ENCODE measurements at regions not wholly inside any gene's neighbourhood (a gene's known extent, or its start where the extent isn't known, plus 50 kb on each side); places are given as distances from the start of the nearest gene placed in this dataset.

DNA sequence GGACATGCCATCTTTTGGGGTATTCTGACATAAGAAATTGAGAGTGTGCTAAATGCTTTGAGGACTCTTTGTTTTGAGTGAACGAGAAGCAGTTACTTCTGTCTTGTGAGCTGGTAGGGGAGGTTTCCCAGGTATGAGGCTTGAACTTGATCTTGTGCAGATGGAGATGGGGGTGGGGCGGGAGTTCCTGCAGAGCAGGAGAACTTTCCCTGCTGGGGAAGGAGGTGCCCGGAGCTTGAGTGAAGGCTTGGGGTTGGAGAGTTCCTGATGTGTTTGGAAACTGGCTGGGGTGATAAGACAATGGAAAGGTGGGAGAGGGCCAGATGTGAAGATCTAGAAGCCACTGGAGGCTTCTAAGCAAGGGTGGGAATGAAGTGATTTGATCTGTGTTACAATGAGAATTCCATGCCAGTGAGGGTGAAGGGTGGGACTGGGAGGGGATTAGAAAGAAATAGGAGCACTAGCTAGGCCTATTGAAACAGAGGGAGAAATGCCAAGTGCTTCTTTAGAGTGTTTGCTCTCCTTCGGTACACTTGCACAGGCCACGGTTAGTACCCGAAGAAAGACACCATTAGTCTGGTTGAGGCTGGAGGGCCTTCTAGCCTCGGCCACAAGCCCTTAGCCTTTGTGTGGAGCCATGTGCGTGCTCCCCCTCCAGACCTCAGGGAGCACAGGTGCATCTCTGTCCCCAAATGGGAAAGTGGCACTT lies 103.5 kb upstream of the STOX2 start:
- TF ChIP-seq FOSL2 (IDR thresholded peaks at IDR 0.05) (no peak), FOSL2 (CRISPR knock-in tag; IDR thresholded peaks at IDR 0.05) (no peak), HOXA7 (CRISPR knock-in tag; IDR thresholded peaks at IDR 0.05) (no peak), RNF2 (IDR thresholded peaks at IDR 0.05; ENCODE audit: borderline replicate concordance, low read depth) (no peak), JUN (IDR thresholded peaks at IDR 0.05) (no peak), POLR2A (IDR thresholded peaks at IDR 0.05; ENCODE audit: low read length) (no peak), CHD2 (IDR thresholded peaks at IDR 0.05; ENCODE audit: low read length, partially characterized antibody) (no peak), KDM1A (IDR thresholded peaks at IDR 0.05; ENCODE audit: low read depth) (no peak)
- TF ChIP-seq, protein P1, sequence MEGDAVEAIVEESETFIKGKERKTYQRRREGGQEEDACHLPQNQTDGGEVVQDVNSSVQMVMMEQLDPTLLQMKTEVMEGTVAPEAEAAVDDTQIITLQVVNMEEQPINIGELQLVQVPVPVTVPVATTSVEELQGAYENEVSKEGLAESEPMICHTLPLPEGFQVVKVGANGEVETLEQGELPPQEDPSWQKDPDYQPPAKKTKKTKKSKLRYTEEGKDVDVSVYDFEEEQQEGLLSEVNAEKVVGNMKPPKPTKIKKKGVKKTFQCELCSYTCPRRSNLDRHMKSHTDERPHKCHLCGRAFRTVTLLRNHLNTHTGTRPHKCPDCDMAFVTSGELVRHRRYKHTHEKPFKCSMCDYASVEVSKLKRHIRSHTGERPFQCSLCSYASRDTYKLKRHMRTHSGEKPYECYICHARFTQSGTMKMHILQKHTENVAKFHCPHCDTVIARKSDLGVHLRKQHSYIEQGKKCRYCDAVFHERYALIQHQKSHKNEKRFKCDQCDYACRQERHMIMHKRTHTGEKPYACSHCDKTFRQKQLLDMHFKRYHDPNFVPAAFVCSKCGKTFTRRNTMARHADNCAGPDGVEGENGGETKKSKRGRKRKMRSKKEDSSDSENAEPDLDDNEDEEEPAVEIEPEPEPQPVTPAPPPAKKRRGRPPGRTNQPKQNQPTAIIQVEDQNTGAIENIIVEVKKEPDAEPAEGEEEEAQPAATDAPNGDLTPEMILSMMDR (IDR thresholded peaks at IDR 0.05): no peak
- TF ChIP-seq, protein P2, sequence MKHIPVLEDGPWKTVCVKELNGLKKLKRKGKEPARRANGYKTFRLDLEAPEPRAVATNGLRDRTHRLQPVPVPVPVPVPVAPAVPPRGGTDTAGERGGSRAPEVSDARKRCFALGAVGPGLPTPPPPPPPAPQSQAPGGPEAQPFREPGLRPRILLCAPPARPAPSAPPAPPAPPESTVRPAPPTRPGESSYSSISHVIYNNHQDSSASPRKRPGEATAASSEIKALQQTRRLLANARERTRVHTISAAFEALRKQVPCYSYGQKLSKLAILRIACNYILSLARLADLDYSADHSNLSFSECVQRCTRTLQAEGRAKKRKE (CRISPR knock-in tag; IDR thresholded peaks at IDR 0.05; ENCODE audit: low read depth): no peak
- TF ChIP-seq, protein P3, sequence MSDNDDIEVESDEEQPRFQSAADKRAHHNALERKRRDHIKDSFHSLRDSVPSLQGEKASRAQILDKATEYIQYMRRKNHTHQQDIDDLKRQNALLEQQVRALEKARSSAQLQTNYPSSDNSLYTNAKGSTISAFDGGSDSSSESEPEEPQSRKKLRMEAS (IDR thresholded peaks at IDR 0.05): no peak
